ENCODE measurements at regions not wholly inside any gene's neighbourhood (a gene's known extent, or its start where the extent isn't known, plus 50 kb on each side); places are given as distances from the start of the nearest gene placed in this dataset.

- TF ChIP-seq CHD4 (IDR thresholded peaks at IDR 0.05; ENCODE audit: borderline replicate concordance) (no peak), CTCF (IDR thresholded peaks at IDR 0.05) (no peak), FOSL2 (IDR thresholded peaks at IDR 0.05) (no peak), FOSL2 (CRISPR knock-in tag; IDR thresholded peaks at IDR 0.05) (no peak)
Observed at GRCh38 chr6:37575221-37575620, 75.5 kb upstream of the CCDC167 start.

All from A549 (cell line).